Natural killer cell (primary cell): ENCODE measurements at regions not wholly inside any gene's neighbourhood (a gene's known extent, or its start where the extent isn't known, plus 50 kb on each side); places are given as distances from the start of the nearest gene placed in this dataset.

Experiments used
- ATAC-seq, 3 donors: fragments of 150-1000 bp in 2 of 3; fragments of 200-7000 bp in 1 of 3; cut with Tn5 transposase; 1 replicate in 1 of 3; 2 replicates in 2 of 3; pipeline ENCODE4 v1.10.0; 2021; ENCODE audit warnings: mild to moderate bottlenecking in 2 of 3, moderate library complexity in 2 of 3
- DNase-seq, 2 donors: peaks; one replicate each; pipeline versions ENCODE4 v3.0.0 to v3.0.0-alpha.2; 2013 to 2021; ENCODE audit warnings: mixed read lengths in 1 of 2
- H3K27ac ChIP-seq: one replicate; pipeline ENCODE4 v1.5.1; 2013; ENCODE audit warnings: mild to moderate bottlenecking, low read length
- H3K27me3 ChIP-seq: one replicate; pipeline ENCODE4 v1.6.1; 2013; ENCODE audit warnings: low read length; ENCODE audit not compliant: control insufficient read depth, insufficient read depth
- H3K36me3 ChIP-seq: one replicate; pipeline ENCODE4 v1.6.1; 2013; ENCODE audit warnings: low read length; ENCODE audit not compliant: control insufficient read depth, insufficient read depth
- H3K4me1 ChIP-seq: one replicate; pipeline ENCODE4 v1.6.1; 2013; ENCODE audit warnings: low read length; ENCODE audit not compliant: control insufficient read depth, insufficient read depth
- H3K4me3 ChIP-seq: one replicate; pipeline ENCODE4 v1.5.1; 2013; ENCODE audit warnings: low read length
- H3K9me3 ChIP-seq: one replicate; pipeline ENCODE4 v1.6.1; 2013; ENCODE audit warnings: low read length; ENCODE audit not compliant: control insufficient read depth, insufficient read depth
- H3K27ac Mint-ChIP-seq, 2 donors: one replicate each; pipeline ENCODE4 v1.8.0; 2022; ENCODE audit warnings: mild to moderate bottlenecking in 2 of 2, mixed read lengths in 2 of 2, moderate library complexity in 1 of 2
- H3K27me3 Mint-ChIP-seq, 2 donors: one replicate each; pipeline ENCODE4 v1.8.0; 2022; ENCODE audit warnings: low read depth in 2 of 2, mixed read lengths in 2 of 2
- H3K36me3 Mint-ChIP-seq: one replicate; pipeline ENCODE4 v1.8.0; 2022; ENCODE audit warnings: mixed read lengths
- H3K4me1 Mint-ChIP-seq, 2 donors: one replicate each; pipeline ENCODE4 v1.8.0; 2022; ENCODE audit warnings: mixed read lengths in 2 of 2
- H3K4me3 Mint-ChIP-seq: one replicate; pipeline ENCODE4 v1.8.0; 2022; ENCODE audit warnings: mild to moderate bottlenecking, moderate library complexity, mixed read lengths
- H3K9me3 Mint-ChIP-seq, 2 donors: one replicate each; pipeline ENCODE4 v1.8.0; 2022; ENCODE audit warnings: mixed read lengths in 2 of 2
- WGBS: methylation state at CpG from one replicate; pipeline ENCODE4 v1.1.7; 2013; ENCODE audit warnings: missing lambda C conversion rate; ENCODE audit not compliant: insufficient coverage; 5-methylcytosine and 5-hydroxymethylcytosine counted together
- intact Hi-C: fragments of 100-400 bp; cut with micrococcal nuclease; formaldehyde crosslinking; loops from one replicate; pipeline ENCODE4 v1.14.2; 2022
- TF ChIP-seq, protein P1 (sequence below): fragments of 200-600 bp; IDR thresholded peaks from one replicate; pipeline ENCODE4 v1.8.0; 2022; ENCODE audit warnings: antibody characterized with exemption

DNA sequence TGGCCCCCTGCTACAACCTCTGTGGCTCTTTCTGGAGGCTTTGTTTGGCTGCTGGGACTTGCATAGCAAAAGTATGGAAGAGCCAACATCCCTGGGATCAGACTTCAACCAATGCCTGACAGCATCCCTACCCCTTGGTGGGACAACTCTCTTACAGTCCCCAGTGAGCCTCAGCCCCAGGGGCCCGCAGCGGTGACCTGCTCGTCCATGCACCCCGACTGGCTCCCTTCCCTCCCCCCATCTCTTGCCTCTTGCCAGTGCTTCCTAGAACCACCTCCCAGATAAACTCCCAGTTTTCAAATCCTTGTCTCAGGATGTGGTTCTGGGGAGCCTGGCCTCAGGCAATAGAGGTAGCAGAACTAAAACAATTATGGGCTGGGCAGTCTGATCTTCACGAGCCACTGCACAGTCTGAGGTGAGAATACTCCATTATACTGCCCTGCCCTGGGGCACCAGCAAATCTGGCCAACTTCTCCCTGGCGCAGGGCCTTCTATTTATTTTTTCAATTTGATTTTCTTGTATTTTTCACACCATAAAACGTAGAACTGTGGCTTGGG lies 86.6 kb upstream of the BRD7 start:
- intact Hi-C loops, result no loop called here
- Histone ChIP-seq H3K9me3 (no peaks in the 10 kb centered on the region), H3K27me3 (no peaks in the 10 kb centered on the region), H3K4me3 (no peak overlapping the region), H3K36me3 (no peaks in the 10 kb centered on the region), H3K4me1 (no peaks in the 10 kb centered on the region), H3K27ac (no peak overlapping the region)
- Mint-ChIP-seq H3K4me3 (no peak overlapping the region), H3K27me3 (peaks cover 5 to 24% of the 10 kb centered on the region in 2 donors), H3K4me1 (peaks cover 0 to 7% of the 10 kb centered on the region in 2 donors), H3K36me3 (no peaks in the 10 kb centered on the region), H3K27ac (no peak overlapping the region), H3K9me3 (no peaks in the 10 kb centered on the region)
- no peak for DNase-seq
- ATAC-seq, result no peak
- TF ChIP-seq, protein P1, sequence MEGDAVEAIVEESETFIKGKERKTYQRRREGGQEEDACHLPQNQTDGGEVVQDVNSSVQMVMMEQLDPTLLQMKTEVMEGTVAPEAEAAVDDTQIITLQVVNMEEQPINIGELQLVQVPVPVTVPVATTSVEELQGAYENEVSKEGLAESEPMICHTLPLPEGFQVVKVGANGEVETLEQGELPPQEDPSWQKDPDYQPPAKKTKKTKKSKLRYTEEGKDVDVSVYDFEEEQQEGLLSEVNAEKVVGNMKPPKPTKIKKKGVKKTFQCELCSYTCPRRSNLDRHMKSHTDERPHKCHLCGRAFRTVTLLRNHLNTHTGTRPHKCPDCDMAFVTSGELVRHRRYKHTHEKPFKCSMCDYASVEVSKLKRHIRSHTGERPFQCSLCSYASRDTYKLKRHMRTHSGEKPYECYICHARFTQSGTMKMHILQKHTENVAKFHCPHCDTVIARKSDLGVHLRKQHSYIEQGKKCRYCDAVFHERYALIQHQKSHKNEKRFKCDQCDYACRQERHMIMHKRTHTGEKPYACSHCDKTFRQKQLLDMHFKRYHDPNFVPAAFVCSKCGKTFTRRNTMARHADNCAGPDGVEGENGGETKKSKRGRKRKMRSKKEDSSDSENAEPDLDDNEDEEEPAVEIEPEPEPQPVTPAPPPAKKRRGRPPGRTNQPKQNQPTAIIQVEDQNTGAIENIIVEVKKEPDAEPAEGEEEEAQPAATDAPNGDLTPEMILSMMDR, result no peak
- 81% methylated on average over 7 of the region's 7 CpGs for WGBS

DNA sequence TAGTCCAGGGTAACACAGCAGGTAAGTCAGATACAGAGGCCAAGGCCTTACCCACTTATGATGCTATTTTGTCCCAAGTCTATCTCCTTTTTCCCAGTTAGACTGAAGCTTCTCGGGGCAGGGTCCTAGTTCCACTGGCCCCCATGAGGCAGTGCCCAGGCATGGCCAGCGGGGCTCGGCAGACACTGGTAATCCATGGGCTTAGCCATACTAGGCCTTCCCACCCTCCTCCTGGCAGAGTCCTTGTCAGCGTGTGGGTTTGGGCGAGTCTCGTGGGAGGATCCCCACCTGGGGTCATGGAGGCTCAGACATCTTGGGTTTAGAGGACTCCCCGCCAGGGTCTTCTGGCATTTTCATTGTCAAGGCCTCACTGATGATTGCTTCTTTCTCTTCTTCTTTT lies 84.7 kb upstream of the BRD7 start:
- no peaks in the 10 kb centered on the region for H3K9me3 ChIP-seq
- 95% methylated on average over 7 of the region's 7 CpGs for WGBS
- no peaks in the 10 kb centered on the region for H3K4me1 ChIP-seq
- ATAC-seq (no peak), DNase-seq (no peak)
- H3K4me3 ChIP-seq, result no peak overlapping the region
- H3K27ac ChIP-seq, result no peak overlapping the region
- intact Hi-C loops, result no loop called here
- no peaks in the 10 kb centered on the region for H3K27me3 ChIP-seq
- no peaks in the 10 kb centered on the region for H3K36me3 ChIP-seq
- peaks cover 0 to 7% of the 10 kb centered on the region in 2 donors for H3K4me1 Mint-ChIP-seq
- TF ChIP-seq, protein P1, result no peak
- no peaks in the 10 kb centered on the region for H3K9me3 Mint-ChIP-seq
- peaks cover 9 to 21% of the 10 kb centered on the region in 2 donors for H3K27me3 Mint-ChIP-seq
- no peak overlapping the region for H3K4me3 Mint-ChIP-seq
- H3K36me3 Mint-ChIP-seq, result no peaks in the 10 kb centered on the region
- H3K27ac Mint-ChIP-seq, result no peak overlapping the region

DNA sequence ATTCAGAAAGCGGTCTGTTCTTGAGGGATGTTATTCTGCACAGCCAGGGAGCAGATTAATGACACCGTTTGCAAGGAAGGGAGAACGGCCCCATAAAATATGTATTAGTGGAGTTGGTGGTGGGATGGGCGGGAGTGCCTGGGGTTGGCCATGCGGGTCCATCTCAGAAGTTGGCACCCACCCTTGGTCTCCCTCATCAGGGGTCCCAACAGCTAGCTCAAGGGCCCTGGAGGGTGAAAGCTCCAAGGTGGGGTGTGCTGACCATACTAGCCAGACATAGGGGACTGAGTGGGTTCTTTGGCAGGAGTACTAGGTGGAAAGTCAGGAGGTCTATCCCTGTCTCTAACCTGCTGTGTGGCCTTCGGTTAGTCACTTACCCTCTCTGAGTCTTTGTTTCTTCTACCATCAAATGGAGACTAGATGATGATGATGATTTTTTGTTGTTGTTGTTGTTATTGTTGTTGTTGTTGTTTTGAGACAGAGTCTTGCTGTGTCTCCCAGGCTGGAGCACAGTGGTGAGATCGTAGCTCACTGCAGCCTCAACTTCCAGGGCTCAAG lies 83.2 kb upstream of the BRD7 start:
- Mint-ChIP-seq H3K27ac (no peak overlapping the region), H3K4me3 (no peak overlapping the region), H3K4me1 (no peaks in the 10 kb centered on the region), H3K36me3 (no peaks in the 10 kb centered on the region), H3K9me3 (no peaks in the 10 kb centered on the region), H3K27me3 (peaks cover 17 to 21% of the 10 kb centered on the region in 2 donors)
- DNase-seq, result no peak
- H3K4me3 ChIP-seq, result no peak overlapping the region
- H3K9me3 ChIP-seq, result no peaks in the 10 kb centered on the region
- H3K36me3 ChIP-seq, result no peaks in the 10 kb centered on the region
- TF ChIP-seq, protein P1, result no peak
- WGBS, result 91% methylated on average over 7 of the region's 7 CpGs
- intact Hi-C loops, result no loop called here
- no peak for ATAC-seq
- H3K27me3 ChIP-seq, result no peaks in the 10 kb centered on the region
- no peaks in the 10 kb centered on the region for H3K4me1 ChIP-seq
- no peak overlapping the region for H3K27ac ChIP-seq

DNA sequence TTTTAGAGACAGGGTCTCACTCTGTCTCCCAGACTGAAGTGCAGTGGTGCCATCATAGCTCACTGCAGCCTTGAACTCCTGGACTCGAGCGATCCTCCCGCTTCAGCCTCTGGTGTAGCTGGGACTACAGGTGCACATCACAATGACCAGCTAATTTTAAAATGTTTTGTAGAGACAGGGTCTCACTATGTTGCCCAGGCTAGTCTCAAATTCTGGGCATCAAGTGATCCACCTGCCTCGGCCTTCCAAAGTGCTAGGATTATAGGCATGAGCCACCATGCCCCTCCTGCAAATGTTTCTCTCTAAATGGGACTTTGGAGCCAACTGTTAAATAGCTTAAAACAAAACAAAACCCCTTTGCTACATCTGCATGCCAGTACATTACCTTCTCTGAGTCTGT lies 82.2 kb upstream of the BRD7 start:
- intact Hi-C loops, result no loop called here
- no peaks in the 10 kb centered on the region for H3K36me3 Mint-ChIP-seq
- no peaks in the 10 kb centered on the region for H3K4me1 Mint-ChIP-seq

More for the DNA sequence above, 82.2 kb upstream of the BRD7 start:
- Mint-ChIP-seq H3K27ac (no peak overlapping the region), H3K4me3 (no peak overlapping the region), H3K27me3 (peaks cover 11 to 14% of the 10 kb centered on the region in 2 donors), H3K9me3 (no peaks in the 10 kb centered on the region)
- no peaks in the 10 kb centered on the region for H3K27me3 ChIP-seq
- no peaks in the 10 kb centered on the region for H3K4me1 ChIP-seq
- ATAC-seq (no peak), DNase-seq (no peak)
- H3K27ac ChIP-seq, result no peak overlapping the region
- TF ChIP-seq, protein P1, result no peak
- no peak overlapping the region for H3K4me3 ChIP-seq
- H3K9me3 ChIP-seq, result no peaks in the 10 kb centered on the region
- 97% methylated on average over 4 of the region's 4 CpGs for WGBS
- no peaks in the 10 kb centered on the region for H3K36me3 ChIP-seq
